DND-41 (cell line): ENCODE measurements at regions not wholly inside any gene's neighbourhood (a gene's known extent, or its start where the extent isn't known, plus 50 kb on each side); places are given as distances from the start of the nearest gene placed in this dataset.

ENCODE experiments used
- ATAC-seq: fragments of 200-7000 bp; cut with Tn5 transposase; 3 replicates; pipeline ENCODE4 v1.9.1; 2021; ENCODE audit warnings: low read depth; ENCODE audit not compliant: insufficient read depth
- DNase-seq: peaks from one replicate; pipeline ENCODE4 v3.0.0-alpha.2; 2020
- H2AFZ ChIP-seq: 2 replicates; pipeline ENCODE4 v1.6.0; 2012; ENCODE audit warnings: low read depth, low read length
- H3K27ac ChIP-seq: 2 replicates; pipeline ENCODE4 v1.5.1; 2012; ENCODE audit warnings: low read length, inconsistent platforms
- H3K27me3 ChIP-seq: fragments of 200-600 bp; sonication (generic); 2 replicates; pipeline ENCODE4 v1.6.0; 2012; ENCODE audit warnings: low read length, mild to moderate bottlenecking, inconsistent platforms; ENCODE audit not compliant: insufficient read depth, poor library complexity
- H3K36me3 ChIP-seq: 2 replicates; pipeline ENCODE4 v1.5.1; 2012; ENCODE audit warnings: low read length, inconsistent platforms; ENCODE audit not compliant: insufficient read depth
- H3K4me1 ChIP-seq: 2 replicates; pipeline ENCODE4 v1.5.1; 2012; ENCODE audit warnings: mild to moderate bottlenecking, low read length; ENCODE audit not compliant: insufficient read depth
- H3K4me2 ChIP-seq: 2 replicates; pipeline ENCODE4 v1.6.0; 2012; ENCODE audit warnings: mild to moderate bottlenecking, moderate library complexity, low read length, inconsistent platforms; ENCODE audit not compliant: insufficient read depth
- H3K4me3 ChIP-seq, 2 experiments: fragments of 200-600 bp in 1 of 2; shearing (Covaris generic) in 1 of 2; 2 replicates each; pipeline ENCODE4 v1.5.1; 2012 to 2016; ENCODE audit warnings: inconsistent platforms in 2 of 2, low read length in 2 of 2, mild to moderate bottlenecking in 2 of 2, low read depth in 1 of 2, moderate library complexity in 1 of 2
- H3K79me2 ChIP-seq: 2 replicates; pipeline ENCODE4 v1.6.0; 2012; ENCODE audit warnings: low read length, inconsistent platforms; ENCODE audit not compliant: insufficient read depth
- H3K9ac ChIP-seq: 2 replicates; pipeline ENCODE4 v1.6.0; 2012; ENCODE audit warnings: low read depth, mild to moderate bottlenecking, inconsistent platforms, low read length, moderate library complexity
- H3K9me3 ChIP-seq: 2 replicates; pipeline ENCODE4 v1.5.1; 2012; ENCODE audit warnings: low read length, moderate library complexity, mild to moderate bottlenecking, inconsistent platforms; ENCODE audit not compliant: insufficient read depth, severe bottlenecking
- H4K20me1 ChIP-seq: 2 replicates; pipeline ENCODE4 v1.6.0; 2012; ENCODE audit warnings: low read length; ENCODE audit not compliant: insufficient read depth
- EZH2 ChIP-seq: IDR thresholded peaks from 3 replicates; pipeline ENCODE4 v1.6.1; 2012; ENCODE audit warnings: borderline replicate concordance, low read depth, mild to moderate bottlenecking, moderate library complexity, low read length, inconsistent platforms; ENCODE audit not compliant: severe bottlenecking
- TF ChIP-seq, protein P1 (sequence below): IDR thresholded peaks from 2 replicates; pipeline ENCODE4 v1.5.1; 2012; ENCODE audit warnings: borderline replicate concordance, low read length, moderate library complexity, mild to moderate bottlenecking; ENCODE audit not compliant: poor library complexity, severe bottlenecking; ENCODE audit errors: extremely low read depth

DNA sequence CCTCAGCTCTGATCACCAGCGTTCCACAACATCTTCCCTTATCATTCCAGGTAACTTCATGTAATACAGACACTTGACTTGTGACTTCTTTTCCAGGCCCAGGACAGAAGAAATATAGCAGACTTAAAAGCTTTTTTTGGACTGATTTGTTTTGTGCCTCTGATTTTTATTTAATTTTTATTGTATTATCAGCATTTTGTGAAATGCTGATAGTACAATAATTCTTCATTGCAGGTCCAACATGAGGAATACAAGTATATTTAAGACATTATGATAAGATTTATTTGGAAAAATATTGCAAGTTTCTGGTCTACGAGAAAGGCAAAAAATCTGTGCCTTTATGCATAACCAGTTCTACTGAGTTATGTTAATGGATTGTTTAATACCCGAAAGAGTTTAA is 94.5 kb upstream of the THUMPD2 start:
- no peak overlapping the region for H3K9ac ChIP-seq
- ATAC-seq (no peak), DNase-seq (no peak)
- H3K27ac ChIP-seq, result no peak overlapping the region
- no peaks in the 10 kb centered on the region for H3K9me3 ChIP-seq
- TF ChIP-seq EZH2, result no peak
- no peaks in the 10 kb centered on the region for H3K36me3 ChIP-seq
- H3K4me3 ChIP-seq, result no peak overlapping the region
- no peak overlapping the region for H2AFZ ChIP-seq
- no peak overlapping the region for H3K4me2 ChIP-seq
- no peaks in the 10 kb centered on the region for H3K27me3 ChIP-seq
- no peaks in the 10 kb centered on the region for H4K20me1 ChIP-seq
- H3K79me2 ChIP-seq, result no peaks in the 10 kb centered on the region
- H3K4me1 ChIP-seq, result peaks cover 4% of the 10 kb centered on the region; the same call in 1 of the 2 replicates

DNA sequence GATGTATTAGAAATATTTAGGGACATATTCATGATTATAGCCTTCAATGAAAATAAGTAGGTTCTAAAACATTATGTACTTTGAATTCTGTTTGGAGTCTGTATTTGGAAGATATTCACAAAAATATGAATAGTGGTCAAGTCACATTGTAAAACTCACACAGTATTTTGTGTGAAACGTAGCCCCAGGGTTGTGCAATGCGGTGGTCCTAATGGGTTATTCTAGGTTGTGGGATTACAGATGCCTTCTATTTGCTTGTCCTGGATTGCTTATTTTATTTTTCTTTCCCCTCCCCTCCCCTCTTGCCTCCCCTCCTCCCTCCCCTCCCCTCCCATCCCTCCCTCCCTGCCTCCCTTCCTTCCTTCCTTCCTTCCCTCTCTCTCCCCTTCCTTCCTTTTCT is 93.7 kb upstream of the THUMPD2 start:
- no peaks in the 10 kb centered on the region for H3K9me3 ChIP-seq
- H4K20me1 ChIP-seq, result no peaks in the 10 kb centered on the region
- no peak overlapping the region for H3K9ac ChIP-seq
- H3K4me3 ChIP-seq, result no peak overlapping the region
- TF ChIP-seq EZH2, result no peak
- TF ChIP-seq, protein P1, sequence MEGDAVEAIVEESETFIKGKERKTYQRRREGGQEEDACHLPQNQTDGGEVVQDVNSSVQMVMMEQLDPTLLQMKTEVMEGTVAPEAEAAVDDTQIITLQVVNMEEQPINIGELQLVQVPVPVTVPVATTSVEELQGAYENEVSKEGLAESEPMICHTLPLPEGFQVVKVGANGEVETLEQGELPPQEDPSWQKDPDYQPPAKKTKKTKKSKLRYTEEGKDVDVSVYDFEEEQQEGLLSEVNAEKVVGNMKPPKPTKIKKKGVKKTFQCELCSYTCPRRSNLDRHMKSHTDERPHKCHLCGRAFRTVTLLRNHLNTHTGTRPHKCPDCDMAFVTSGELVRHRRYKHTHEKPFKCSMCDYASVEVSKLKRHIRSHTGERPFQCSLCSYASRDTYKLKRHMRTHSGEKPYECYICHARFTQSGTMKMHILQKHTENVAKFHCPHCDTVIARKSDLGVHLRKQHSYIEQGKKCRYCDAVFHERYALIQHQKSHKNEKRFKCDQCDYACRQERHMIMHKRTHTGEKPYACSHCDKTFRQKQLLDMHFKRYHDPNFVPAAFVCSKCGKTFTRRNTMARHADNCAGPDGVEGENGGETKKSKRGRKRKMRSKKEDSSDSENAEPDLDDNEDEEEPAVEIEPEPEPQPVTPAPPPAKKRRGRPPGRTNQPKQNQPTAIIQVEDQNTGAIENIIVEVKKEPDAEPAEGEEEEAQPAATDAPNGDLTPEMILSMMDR, result no peak
- H2AFZ ChIP-seq, result no peak overlapping the region
- no peak overlapping the region for H3K4me2 ChIP-seq
- DNase-seq (no peak), ATAC-seq (no peak)
- H3K4me1 ChIP-seq, result peaks cover 4% of the 10 kb centered on the region; the same call in 1 of the 2 replicates
- no peaks in the 10 kb centered on the region for H3K36me3 ChIP-seq
- H3K27me3 ChIP-seq, result no peaks in the 10 kb centered on the region
- H3K27ac ChIP-seq, result no peak overlapping the region
- no peaks in the 10 kb centered on the region for H3K79me2 ChIP-seq

DNA sequence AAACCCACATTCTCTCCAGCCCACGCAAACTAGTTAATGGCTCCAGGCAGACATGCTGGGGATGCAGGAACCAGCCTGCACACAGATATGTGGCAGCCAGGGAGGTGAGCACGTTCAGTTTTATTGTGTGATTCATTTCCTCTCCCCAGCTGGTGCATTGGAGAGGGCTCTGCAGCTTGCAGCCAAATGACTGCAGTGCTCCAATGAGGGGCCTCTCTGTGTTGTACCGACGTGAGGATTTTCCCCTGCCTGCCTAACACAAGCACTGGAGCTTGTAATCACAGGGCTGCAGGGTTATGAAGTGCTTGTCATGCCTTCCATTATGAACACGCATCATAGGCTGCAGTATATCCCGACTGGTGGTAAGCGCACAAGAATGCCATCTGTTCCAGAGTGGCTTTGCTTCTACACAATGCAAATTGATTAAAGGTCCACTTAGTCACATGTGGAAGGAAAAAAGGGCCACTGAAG is 92.3 kb upstream of the THUMPD2 start:
- Histone ChIP-seq H3K27ac (no peak overlapping the region), H3K4me1 (peaks cover 7% of the 10 kb centered on the region), H3K9ac (no peak overlapping the region), H2AFZ (no peak overlapping the region), H3K27me3 (no peaks in the 10 kb centered on the region), H3K9me3 (no peaks in the 10 kb centered on the region), H3K36me3 (no peaks in the 10 kb centered on the region), H3K4me3 (no peak overlapping the region), H3K79me2 (no peaks in the 10 kb centered on the region), H3K4me2 (no peak overlapping the region), H4K20me1 (no peaks in the 10 kb centered on the region)
- TF ChIP-seq, protein P1, result no peak
- no peak for TF ChIP-seq EZH2
- ATAC-seq (peak; percentile 76), DNase-seq (peak; percentile 24)

DNA sequence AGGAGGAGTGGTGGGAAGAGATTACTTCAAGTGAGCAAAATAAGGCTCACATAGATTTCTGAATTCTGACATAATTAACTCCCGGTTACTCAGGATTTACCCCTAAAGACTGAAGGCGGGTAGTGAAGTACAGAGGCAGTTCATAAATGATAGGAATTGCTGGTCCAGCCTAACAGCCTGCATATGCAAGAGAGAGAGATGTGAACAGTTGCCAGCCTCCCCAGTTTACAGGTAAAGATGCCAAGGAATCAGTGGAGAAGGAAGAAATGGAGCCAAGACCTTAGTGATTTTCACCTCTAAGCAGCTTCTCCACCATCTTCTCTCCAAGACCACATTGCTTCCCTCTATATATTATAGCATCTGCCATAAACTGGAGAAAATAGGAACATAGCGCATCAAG is 91.8 kb upstream of the THUMPD2 start:
- H3K4me2 ChIP-seq, result no peak overlapping the region
- no peaks in the 10 kb centered on the region for H3K27me3 ChIP-seq
- no peak for ATAC-seq
- H3K4me3 ChIP-seq, result no peak overlapping the region
- no peaks in the 10 kb centered on the region for H3K9me3 ChIP-seq
- no peak overlapping the region for H3K9ac ChIP-seq
- no peak overlapping the region for H2AFZ ChIP-seq
- no peak for TF ChIP-seq EZH2
- TF ChIP-seq, protein P1, result no peak
- H4K20me1 ChIP-seq, result no peaks in the 10 kb centered on the region
- no peaks in the 10 kb centered on the region for H3K79me2 ChIP-seq
- H3K27ac ChIP-seq, result no peak overlapping the region
- DNase-seq, result no peak
- H3K4me1 ChIP-seq, result peaks cover 12% of the 10 kb centered on the region
- H3K36me3 ChIP-seq, result no peaks in the 10 kb centered on the region
